NCI-H748 treated with DMSO at 0.1 percent for 48 hours (cell line): ENCODE measurements at regions not wholly inside any gene's neighbourhood (a gene's known extent, or its start where the extent isn't known, plus 50 kb on each side); places are given as distances from the start of the nearest gene placed in this dataset.
"Not testable (repeated sequence)": the region's sequence is repeated elsewhere in the genome, so short reads cannot be mapped to it uniquely, and the experiment has no call there.

ENCODE experiments used
- DNase-seq: peaks from one replicate; lab custom pipeline; 2025; lab: John Stamatoyannopoulos, UW

- DNase-seq = no peak
Measured at GRCh38 chr14:106308839-106309389, 782.5 kb downstream of the TMEM121 start.

DNA sequence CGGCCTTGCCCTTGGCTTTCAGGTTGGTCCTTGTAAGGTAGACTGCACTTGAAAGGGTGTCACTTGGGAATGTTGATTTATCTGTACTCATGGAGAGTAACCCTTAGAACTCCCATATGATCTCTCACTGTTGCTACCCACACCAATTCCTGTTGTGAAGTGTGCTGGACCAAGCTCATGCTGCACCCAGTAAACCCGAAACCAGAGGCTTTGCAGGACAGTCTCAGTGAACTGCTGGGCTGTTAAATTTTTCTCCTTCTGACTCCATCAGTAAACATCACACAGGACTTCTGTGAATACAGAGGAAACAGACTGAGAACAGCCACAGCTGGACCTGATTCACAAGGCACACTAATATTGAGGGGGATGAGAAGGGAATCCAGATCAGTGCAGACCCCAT, 783.0 kb downstream of the TMEM121 start:
- DNase-seq = no peak

GRCh38 chr14:106315436-106315835, 789.1 kb downstream of the TMEM121 start:
- no peak for DNase-seq

DNA sequence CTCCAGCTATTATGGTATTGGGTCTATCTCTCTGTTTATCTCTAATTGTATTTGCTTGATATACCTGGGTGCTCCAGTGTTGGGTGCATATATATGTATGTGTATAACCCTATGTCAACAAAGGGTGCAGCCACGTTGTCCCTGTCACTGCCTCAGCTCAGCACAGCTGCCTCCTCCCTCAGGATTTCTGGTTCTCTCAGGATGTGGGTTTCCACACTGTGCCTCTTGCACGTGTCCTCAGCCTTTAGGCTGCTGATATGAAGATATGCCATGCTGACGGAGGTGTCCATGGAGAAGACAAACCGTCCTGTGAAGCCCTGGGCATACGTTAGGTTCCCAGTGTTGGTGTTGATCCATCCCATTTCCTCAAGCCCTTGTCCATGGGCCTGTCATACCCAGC, 791.2 kb downstream of the TMEM121 start:
- no peak for DNase-seq

DNA sequence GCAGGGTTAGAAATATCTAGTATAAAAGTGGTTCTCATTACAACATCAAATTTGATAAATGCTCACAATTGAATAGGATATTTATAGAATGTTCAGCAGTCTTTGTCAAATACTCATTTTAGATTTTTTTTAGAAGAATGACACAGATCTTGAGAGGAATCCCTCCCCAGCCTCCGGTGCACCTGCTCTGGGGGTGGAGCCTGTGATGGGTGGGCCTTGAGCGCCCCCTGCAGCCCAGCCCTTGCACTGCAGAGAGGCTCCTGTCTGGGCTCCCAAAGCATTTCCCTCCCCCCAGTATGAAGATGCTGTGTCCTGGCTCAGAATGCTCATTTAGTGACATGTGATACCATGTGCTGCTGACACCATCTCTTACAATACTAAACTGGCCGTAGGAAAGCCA, 792.3 kb downstream of the TMEM121 start:
- DNase-seq = no peak

DNA sequence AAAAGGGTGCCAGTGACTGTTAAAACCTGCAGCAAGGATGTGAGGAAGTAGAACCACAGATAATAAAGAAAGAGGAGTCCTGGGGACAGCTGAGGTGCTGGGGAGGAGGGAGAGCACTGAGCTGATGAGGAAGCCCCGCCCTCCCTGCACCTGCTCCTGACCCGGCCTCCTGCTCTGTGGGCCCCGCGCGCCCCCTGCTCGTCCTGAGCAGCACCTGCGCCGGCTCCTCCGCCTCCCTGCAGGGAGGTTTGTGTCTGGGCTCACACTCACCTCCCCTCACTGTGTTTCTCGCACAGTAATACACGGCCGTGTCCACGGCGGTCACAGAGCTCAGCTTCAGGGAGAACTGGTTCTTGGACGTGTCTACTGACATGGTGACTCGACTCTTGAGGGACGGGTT, 797.6 kb downstream of the TMEM121 start:
- not testable (repeated sequence) for DNase-seq

DNA sequence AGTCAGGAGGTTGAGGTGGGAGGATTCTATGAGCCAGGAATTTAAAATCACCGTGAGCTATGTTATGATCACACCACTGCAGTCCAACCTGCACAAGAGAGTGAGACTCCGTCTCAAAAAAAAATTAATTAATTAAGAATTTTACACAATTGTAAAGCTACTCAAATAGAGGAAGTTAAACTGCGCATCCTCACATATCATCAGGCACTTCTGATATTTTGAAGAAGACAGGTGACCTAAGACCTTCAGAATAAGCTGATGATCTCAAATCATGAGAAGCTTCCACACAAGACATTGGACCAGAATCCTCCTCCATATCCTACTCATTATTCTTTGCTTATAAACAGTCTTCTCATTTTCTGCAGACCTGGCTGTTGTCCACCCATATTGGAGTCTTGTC, 800.9 kb downstream of the TMEM121 start:
- DNase-seq = no peak

DNA sequence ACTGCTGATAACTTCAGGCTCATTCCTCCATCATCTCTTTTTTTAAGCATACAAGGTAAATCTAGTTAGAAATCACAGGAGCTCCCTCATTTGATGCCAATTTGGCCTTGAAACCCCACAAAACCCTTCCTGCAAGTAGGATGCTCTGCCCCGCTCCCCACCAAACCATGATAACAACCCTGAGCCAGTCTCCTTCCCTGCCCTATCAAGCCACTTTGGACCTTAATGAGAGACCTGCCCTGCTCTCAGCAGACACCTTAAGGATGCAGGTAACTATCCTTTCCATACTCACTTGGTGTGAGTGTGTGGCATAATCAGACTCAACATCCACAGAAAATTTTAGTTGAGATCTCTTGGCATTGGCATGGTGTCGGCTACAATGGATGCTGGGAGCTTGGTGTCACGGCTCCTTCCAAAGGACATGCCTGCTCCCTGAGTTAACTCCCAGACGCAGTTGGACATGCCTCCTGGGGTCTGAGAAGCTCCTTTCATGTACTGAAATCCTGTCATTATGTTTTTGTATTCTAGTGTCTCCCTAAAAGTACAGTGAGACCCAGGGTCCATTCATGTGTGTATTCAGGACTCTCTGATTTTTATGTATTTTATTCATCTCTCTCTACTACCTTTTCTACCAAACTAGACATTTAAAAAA, 801.4 kb downstream of the TMEM121 start:
- DNase-seq = not testable (repeated sequence)

DNA sequence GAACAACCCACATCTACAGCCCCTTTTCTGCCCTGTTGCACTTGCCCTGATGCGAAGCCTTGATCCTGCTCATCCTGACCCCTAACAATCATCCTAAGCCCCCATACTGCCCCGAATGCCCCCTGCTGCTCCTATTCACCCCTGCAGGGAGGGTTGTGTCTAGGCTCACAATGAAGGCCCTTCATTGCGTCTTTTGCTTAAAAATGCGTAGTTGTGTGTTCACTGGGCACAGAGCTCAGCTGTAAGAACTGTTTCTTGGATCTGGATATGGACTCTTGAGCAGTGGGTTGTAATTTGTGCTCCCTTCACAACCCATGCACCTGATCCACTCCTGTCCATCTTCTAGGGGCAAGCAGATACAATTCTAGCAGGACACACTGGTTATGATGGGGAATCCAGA, 802.9 kb downstream of the TMEM121 start:
- DNase-seq = not testable (repeated sequence)

- DNase-seq = not testable (repeated sequence)
Measured at GRCh38 chr14:106329987-106330774, 803.8 kb downstream of the TMEM121 start.

DNA sequence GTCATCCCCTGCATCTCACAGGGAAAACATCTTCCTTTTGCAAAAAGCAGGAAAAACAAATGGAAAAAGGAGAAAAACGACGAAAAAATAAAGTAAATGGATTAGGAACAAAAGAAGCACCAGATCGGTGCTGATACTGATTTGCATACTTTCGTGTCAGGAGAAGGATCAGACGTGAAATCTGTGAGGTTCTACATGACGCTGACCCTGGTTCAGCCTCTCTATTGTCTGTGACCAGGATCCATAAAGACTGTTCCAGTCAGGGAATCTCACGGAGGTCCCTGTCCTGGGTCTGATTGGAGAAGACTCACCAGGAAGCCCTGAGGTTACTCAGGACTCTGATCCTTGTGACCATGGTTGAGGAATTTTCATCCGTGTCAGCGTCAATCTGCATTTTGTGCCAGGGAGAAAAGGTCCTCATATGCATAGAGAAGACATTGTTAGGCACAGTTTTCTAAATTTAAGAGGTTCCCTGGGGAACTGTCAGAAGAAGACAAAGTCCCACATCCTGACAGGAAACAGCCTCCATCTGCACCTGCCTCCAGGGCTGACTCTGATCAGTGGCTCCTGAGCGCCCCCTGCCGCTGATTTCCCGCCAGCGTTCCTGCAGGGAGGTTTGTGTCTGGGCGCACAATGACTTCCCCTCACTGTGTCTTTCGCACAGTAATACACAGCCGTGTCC, 808.2 kb downstream of the TMEM121 start:
- not testable (repeated sequence) for DNase-seq

DNA sequence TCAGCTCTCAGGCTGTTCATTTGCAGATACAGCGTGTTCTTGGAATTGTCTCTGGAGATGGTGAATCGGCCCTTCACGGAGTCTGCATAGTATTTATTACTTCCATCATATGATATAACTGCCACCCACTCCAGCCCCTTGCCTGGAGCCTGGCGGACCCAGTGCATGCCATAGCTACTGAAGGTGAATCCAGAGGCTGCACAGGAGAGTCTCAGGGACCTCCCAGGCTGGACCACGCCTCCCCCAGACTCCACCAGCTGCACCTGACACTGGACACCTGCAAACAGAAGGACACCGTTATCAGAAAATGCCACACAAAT, 808.7 kb downstream of the TMEM121 start:
- DNase-seq = not testable (repeated sequence)

DNA sequence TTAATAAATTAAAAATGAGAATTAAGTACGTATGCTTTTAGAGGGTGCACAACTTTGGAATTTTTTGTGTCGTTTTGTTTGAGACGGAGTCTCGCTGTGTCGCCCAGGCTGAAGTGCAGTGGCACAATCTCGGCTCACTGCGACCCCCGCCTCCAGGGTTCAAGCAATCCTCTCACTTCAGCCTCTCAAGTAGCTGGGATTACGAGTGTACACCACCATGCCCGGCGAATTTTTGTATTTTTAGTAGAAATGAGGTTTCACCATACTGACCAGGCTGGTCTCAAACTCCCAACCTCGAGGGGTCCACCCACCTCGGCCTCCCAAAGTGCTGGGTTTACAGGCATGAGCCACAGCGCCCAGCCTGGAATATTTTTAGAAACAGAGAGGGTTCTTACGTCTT, 812.4 kb downstream of the TMEM121 start:
- not testable (repeated sequence) for DNase-seq

GRCh38 chr14:106340658-106341057, 814.3 kb downstream of the TMEM121 start:
- not testable (repeated sequence) for DNase-seq

DNA sequence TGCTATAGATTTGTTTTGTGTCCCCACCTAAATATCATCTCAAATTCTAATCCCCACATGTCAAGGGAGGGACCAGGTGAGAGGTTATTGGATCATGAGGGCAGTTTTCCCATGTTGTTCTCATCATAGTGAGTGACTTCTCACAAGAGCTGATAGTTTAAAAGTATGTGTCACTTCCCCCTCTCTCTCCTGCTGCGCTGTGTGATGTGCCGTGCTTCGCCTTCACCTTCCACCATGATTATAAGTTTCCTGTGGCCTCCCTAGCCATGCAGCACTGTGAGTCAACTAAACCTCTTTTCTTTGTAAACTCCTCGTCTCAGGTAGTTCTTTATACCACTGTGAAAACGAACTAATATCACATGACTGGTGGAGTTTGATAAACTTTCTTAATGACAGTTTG, 814.8 kb downstream of the TMEM121 start:
- DNase-seq = not testable (repeated sequence)

DNA sequence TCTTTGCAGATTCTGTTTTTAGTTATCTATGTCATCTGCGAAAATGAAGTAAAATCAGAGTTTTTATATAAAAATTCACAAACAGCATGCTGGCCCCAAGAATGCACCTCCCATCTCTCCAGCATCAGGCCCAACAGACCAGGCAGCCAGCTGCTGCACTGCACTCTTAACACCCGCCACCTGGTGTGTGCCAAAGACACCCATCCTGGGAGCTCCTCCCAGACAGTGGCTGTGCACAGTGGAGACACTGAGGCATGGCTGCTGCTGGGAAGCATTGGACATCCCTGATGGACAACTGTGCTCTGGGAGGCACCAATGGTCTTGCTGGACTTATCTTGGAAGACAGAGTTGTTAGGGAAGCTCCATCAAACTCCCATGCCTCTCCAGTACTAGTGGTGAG, 817.2 kb downstream of the TMEM121 start:
- DNase-seq = no peak

GRCh38 chr14:106344065-106344614, 817.8 kb downstream of the TMEM121 start:
- DNase-seq = not testable (repeated sequence)

DNA sequence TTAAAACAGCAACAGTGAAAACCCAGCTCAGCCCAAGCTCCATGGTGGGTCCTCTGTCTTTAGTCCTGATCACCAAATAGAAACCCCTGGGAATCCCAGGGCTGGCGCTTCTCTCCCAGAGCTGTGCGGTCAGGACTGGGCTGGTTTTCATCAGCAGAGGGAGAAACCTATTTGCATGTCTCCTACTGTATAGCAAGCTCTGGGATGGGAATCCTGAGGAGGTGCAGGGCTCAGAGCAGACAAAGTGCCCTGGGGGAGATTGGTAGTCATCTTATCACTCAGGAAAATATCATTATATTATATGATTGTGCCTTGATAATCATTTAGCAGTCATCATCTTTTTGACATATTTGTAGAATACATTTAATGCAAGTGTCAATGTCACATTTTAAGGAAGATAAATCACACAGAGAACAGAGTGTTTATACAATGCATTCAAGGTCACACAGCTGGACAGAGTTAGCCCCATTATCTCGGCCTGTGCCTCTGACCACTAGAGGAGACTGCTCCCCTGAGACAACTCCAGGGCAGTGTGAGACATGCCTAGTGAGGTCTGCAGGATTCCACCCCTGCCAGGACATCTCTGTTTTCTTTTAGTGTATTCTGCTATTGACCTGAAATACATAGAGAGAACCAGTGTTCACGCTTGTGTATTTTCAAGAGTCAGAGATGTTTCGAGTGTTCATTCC, 818.6 kb downstream of the TMEM121 start:
- not testable (repeated sequence) for DNase-seq

DNA sequence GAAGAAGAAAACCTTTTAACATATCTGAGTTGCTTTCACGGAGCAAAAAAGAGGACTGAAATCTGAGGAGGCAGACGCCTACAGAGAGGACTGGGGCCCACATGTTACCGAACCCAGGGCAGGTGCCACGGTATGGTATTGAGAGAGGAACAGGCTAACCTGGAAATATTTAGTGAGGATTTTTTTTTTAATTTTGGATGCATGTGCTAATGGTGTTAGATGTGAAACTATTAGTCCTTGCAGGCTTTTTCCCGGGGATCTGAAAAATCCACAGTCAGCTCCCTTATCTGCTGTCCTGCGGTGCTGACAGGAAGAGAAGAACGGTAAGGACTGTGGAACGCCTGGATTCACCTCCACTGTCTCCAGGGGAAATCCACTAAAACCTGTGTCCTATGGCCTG, 819.7 kb downstream of the TMEM121 start:
- DNase-seq = no peak

- DNase-seq = no peak
Measured at GRCh38 chr14:106346534-106347290, 820.3 kb downstream of the TMEM121 start.

GRCh38 chr14:106347291-106347778, 821.0 kb downstream of the TMEM121 start:
- DNase-seq = no peak
